Iris pigment epithelial cell (primary cell): ENCODE measurements at regions not wholly inside any gene's neighbourhood (a gene's known extent, or its start where the extent isn't known, plus 50 kb on each side); places are given as distances from the start of the nearest gene placed in this dataset.
A peak's percentile ranks its signal among the peaks of the same experiment; 100 is the strongest.

Experiments used
- DNase-seq: peaks from one replicate; pipeline ENCODE4 v3.0.0-alpha.2; 2011; ENCODE audit warnings: low read depth

- no peak for DNase-seq
These were observed 187.6 kb downstream of the PCSK1 start for GRCh38 chr5:96245140-96246091.

GRCh38 chr5:96244696-96245095 is 188.4 kb downstream of the PCSK1 start:
- no peak for DNase-seq

DNA sequence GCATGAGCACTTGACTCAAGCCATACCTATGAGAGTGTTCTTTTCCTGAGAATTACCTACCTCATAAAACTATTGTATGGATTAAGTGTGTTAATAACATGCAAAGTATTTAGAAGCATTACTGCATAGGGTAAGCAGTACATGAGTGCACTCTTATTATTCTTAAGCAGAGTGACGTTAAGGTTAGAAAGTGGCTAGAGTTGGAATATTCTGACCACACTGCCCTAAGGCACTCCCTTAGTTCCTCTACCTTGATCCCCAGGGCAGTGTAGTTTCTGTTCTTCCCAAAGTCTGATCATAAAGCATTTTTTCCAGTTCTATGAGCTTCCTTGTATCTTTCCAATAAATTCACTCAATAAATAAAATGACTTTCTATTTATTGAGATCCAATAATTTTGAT is 189.2 kb downstream of the PCSK1 start:
- no peak for DNase-seq

GRCh38 chr5:96243203-96243602 is 189.8 kb downstream of the PCSK1 start:
- peak; percentile 62 for DNase-seq

DNA sequence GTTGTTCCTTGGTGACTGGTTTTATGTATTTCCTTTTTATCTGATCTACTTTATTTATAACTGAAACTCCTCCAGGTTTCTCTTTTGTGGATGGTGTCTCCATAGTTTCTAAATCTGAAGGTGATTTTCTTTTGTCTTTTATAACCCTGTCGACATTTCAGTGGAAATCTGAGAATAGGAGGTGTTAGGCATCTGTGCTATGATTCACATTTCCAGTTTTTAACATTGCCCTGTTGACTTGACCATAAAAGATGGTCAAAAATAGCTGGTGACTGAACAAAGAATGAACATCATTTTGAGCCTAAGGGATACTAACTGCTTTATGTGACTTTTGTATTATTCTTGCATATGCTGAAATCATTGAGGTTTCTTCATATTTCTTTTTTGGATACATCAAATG is 190.5 kb downstream of the PCSK1 start:
- DNase-seq, result no peak

GRCh38 chr5:96236831-96237230 is 196.2 kb downstream of the PCSK1 start:
- no peak for DNase-seq

DNA sequence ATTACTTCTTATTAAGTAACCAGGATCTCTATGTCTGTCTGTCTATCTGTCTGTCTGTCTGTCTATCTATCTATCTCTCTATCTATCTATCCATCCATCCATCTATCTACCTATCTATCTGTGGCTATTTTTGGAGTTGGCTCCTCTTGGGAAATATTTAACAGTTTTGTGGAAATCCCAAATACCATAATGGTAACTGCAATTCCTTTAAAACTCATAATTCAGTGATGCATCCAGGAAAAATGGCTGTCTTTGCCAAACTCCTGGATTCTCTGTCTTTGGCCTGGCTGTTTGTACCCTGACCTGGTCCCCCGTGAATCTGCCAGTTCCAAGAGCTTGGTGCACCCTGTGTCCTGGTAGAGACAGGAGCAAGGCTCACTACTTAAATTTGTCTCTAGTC is 197.0 kb downstream of the PCSK1 start:
- DNase-seq, result no peak

DNA sequence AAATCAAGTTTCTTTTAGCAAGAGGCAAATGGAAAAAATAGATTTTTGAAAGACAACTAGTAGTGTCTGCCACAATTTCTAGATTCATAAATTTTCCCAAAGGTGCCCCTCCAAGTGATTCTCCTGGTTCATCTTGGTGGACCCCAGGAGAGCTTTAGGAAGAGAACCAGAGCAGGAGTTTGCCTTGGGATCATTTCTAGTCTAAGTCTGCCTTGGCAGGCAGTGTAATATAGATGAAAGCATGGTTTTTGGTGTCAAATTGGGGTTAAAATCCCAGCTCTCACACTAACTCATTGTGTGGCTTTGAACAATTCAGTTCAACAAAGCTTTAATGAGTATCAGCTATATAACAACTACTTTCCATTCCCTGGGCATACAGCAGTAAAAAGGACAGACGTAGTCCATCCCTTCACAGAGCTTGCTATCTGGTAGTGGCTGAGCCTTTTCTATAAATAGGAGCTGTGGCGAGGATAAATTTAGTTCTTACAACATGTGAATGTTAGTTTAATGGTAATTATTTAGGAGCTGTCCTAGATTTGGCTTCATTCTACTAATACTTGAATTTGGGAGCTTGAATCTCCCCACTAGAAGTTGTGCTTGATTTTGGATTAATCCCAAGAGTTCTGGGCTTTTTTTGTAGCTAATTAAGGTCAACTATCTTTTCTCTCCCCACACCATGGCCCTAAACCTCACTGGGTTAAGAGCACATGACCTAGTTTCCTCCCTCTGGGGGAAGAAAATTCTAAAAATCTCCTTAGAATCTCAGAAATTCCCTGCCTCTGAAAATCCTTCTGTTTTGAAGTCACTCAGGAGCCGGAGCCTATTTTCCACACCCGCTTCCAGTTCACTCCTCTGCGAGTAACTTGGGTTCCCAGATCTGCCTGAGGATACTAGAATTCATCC is 197.8 kb downstream of the PCSK1 start:
- DNase-seq, result no peak

DNA sequence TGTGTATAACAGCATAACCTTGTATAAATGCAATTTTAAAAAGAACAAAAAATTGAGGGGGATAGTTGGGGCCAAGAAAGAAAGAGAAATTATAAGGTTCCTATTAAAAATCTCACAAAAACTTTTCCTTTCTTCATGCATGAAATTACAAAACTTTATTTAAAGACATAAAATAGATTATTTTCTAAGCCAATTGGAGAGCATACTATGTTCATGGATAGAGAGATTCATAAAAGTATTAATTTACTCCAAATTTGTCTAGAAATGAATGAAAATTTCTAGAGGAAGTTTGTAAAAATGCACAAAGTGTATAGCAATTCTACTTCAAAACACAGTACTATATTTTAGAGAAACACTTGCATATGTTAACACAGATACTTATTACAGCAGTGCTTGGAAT is 200.4 kb downstream of the PCSK1 start:
- no peak for DNase-seq

DNA sequence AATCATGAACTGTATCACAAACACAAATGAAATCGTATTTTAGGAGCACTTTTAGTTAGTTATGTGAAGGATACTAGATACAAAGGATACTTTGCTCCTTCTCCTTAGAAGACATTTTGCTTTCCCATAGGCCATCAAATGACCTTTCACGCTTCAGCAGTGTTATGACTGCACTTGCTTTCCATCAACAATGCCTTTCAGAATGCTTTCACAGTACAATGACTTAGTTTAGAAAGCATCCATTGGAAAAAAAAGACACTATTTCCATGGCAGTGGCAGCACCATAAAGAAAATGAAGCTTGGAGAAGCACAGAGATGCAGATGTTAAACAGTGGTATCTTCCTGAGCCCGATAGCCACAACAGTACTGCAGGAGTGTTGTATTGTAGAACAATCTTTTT is 203.9 kb downstream of the PCSK1 start:
- DNase-seq, result no peak

DNA sequence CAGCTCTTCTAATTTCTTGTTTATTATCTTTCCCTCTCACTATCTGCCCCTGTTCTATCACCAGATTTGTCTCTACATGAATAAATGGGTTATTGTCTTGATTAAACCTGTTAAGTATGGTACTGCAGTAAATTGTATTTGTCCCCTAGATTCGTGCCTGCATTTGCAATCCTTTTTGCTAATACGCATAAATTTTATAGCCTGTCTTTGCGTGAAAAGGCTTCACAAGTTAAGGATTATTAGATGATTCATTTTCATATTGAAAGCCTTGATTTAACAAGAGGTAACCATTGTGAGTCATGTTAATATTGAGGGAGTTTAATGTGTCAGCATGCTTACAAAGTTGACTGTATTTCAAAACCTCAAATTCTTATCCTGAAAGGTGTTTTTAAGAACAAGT is 204.6 kb downstream of the PCSK1 start:
- DNase-seq, result peak; percentile 74

DNA sequence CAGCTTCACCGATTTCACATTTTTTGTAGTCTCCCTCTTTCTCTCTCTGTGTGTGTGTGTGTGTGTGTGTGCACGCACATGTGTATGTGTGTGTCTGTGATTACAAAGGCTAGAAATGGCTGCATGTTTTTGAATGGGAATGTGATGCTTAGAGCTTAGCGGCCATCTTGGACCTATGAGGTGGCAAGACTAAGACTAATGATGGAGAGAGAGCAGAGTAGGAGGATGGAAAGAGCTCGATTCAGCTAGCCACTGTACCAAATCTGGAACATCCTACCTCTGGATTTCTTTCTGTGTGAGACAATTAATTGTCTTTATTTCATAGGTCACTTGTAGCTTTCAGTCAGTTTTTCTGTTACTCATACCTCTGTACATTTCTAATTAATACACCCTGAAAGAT is 205.1 kb downstream of the PCSK1 start:
- no peak for DNase-seq

DNA sequence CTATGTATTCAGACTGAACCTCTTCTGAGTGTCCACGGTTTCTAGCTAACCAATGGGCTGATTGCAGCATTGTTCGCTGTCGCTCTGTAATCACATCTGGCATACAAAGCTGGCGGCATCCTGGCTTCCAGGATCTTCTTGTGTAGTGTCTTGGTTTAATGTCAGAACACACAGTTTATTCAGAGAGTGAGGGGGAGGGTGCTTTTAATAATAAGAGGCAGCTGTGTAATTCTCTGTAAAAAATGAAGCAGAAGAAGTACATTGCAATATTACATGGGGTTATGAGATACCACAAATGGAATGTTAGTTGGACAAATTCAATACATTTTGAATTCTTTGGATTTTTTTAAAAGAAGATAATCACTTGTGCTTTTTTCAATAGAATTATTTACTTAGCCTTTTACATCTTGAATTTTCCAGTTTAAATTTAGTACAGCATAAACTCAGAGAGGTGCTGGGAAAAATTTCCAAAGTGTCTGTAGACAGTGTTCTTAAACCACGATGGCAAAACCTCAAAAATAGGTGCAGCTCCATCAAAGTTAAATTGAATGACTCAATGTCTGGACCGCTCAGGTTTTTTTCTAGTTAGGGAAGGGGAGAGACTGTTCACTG is 206.0 kb downstream of the PCSK1 start:
- peak; percentile 95 for DNase-seq

DNA sequence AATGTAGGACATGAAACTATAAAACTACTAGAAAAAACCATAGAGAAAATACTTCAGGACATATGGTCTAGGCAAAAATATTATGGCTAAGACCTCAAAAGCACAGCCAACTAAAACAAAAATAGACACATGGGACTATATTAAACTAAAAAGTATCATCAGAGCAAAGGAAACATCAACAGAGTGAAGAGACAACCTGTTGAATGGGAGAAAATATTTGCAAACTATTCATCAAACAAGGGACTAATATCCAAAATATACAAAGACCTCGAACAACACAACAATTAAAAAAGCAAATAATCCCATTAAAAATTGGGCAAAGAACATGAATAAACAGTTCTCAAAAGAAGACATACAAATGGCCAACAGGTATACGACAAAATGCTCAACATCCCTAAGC is 210.9 kb downstream of the PCSK1 start:
- no peak for DNase-seq

GRCh38 chr5:96220610-96221390 is 212.2 kb downstream of the PCSK1 start:
- peak; percentile 78 for DNase-seq

DNA sequence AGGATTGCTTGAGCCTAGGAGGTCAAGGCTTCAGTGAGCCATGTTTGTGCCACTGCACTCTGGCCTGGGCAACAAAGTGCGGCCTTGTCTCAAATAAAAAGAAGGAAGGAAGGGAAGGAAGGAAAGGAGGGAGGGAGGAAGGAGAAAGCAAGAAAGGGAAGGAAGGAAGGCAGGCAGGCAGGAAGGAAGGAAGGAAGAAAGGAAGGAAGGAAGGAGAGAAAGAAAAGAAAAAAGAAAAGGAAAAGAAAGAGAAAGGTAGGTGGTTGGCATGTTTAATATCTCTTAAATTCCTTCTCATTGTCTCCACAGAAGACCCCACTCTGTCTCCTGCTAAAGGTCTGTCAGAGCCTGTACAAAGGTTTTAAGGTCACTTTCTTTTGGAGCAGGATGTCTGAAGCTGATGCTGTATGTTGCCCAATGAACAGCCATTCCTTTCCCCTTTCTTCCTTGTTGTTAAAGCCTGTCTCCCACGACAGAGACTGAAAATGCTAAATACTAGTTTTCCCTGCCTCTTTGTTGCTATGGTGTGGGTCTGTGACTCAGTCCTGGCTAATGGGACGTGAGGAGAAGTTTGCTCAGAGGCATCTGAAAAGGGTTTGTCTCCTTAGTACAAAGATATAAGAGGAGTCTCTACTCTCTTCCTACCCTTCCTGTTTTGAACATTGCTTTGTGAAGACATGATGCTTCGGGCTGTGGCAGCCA is 213.3 kb downstream of the PCSK1 start:
- peak; percentile 81 for DNase-seq

GRCh38 chr5:96218653-96219052 is 214.4 kb downstream of the PCSK1 start:
- DNase-seq, result no peak

GRCh38 chr5:96214442-96215197 is 218.4 kb downstream of the PCSK1 start:
- DNase-seq, result no peak

DNA sequence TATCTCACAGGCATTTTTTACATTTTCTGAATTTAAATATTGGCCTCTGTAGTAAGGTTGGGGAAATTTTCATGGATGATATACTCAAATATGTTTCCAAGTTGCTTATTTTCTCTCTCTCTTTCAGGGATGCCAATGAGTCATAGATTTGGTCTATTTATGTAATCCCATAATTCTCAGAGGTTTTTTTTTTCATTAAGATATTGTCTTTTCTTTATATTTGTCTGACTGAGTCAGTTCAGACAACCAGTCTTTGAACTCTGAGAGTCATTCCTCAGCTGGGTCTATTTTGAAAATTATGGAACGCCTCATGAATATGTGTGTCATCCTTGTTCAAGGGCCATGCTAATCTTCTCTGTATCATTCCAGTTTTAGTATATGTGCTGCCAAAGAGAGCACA is 223.2 kb downstream of the PCSK1 start:
- peak; percentile 90 for DNase-seq

DNA sequence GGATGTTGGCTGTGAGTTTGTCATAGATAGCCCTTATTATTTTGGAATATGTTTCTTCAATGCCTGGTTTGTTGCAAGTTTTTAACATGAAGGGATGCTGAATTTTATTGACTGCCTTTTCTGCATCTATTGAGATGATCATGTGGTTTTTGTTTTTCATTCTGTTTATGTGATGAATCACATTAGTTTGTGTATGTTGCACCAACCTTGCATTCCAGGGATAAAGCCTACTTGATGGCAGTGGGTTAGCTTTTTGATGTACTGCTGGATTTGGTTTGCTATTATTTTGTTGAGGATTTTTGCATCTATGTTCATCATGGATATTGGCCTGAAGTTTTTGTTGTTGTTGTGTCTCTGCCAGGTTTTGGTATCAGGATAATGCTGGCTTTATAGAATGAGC is 225.6 kb downstream of the PCSK1 start:
- no peak for DNase-seq
